ENCODE measurements at regions not wholly inside any gene's neighbourhood (a gene's known extent, or its start where the extent isn't known, plus 50 kb on each side); places are given as distances from the start of the nearest gene placed in this dataset.

- CTCF ChIA-PET = interaction anchor here (0.9 to 3.3 kb wide), 3 partner anchors 9 to 199 kb away, joined by 3 to 15 read pairs (median 3); no protein-coding TSS in a partner anchor
- POLR2A ChIA-PET = interaction anchor here (0.7 kb wide), 1 partner anchor 91 kb away, joined by 5 read pairs; no protein-coding TSS in a partner anchor
These were observed 75.8 kb downstream of the CCDC34 start for GRCh38 chr11:27287205-27287604.

GRCh38 chr11:27285761-27286160 lies 77.3 kb downstream of the CCDC34 start:
- CTCF ChIA-PET = interaction anchor here (0.5 to 3.3 kb wide), 3 partner anchors 11 to 74 kb away, joined by 3 to 15 read pairs (median 4); no protein-coding TSS in a partner anchor
- no peaks in the 10 kb centered on the region for H3K4me1 ChIP-seq (ENCODE audit: control insufficient read depth, insufficient read depth, low read length)
- POLR2A ChIA-PET = no interaction called here
- H3K9me3 ChIP-seq (ENCODE audit: control insufficient read depth, insufficient read depth, low read depth, low read length) = no peaks in the 10 kb centered on the region
- H3K4me3 ChIP-seq (ENCODE audit: low read depth, low read length) = no peak overlapping the region
- no peak overlapping the region for H3K27ac ChIP-seq (ENCODE audit: extremely low read depth, low read depth, low read length)
- no peaks in the 10 kb centered on the region for H3K36me3 ChIP-seq (ENCODE audit: control insufficient read depth in 2 of 2, insufficient read depth in 1 of 2, low read length in 2 of 2)
- no peak for TF ChIP-seq ZBTB49 (tag by site-specific recombination; IDR thresholded peaks at IDR 0.05; ENCODE audit: low read depth)
- TF ChIP-seq REPIN1 (tag by site-specific recombination; IDR thresholded peaks at IDR 0.05; ENCODE audit: low read depth) = no peak
- TF ChIP-seq, protein P1, sequence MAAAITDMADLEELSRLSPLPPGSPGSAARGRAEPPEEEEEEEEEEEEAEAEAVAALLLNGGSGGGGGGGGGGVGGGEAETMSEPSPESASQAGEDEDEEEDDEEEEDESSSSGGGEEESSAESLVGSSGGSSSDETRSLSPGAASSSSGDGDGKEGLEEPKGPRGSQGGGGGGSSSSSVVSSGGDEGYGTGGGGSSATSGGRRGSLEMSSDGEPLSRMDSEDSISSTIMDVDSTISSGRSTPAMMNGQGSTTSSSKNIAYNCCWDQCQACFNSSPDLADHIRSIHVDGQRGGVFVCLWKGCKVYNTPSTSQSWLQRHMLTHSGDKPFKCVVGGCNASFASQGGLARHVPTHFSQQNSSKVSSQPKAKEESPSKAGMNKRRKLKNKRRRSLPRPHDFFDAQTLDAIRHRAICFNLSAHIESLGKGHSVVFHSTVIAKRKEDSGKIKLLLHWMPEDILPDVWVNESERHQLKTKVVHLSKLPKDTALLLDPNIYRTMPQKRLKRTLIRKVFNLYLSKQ (tag by site-specific recombination; IDR thresholded peaks at IDR 0.05; ENCODE audit: borderline replicate concordance) = no peak
- TF ChIP-seq ZNF768 (tag by site-specific recombination; IDR thresholded peaks at IDR 0.05) = no peak
- TF ChIP-seq ZNF707 (tag by site-specific recombination; IDR thresholded peaks at IDR 0.05) = no peak
- TF ChIP-seq KLF8 (tag by site-specific recombination; IDR thresholded peaks at IDR 0.05) = no peak
- no peak for TF ChIP-seq ZNF623 (tag by site-specific recombination; IDR thresholded peaks at IDR 0.05)
- no peak for TF ChIP-seq ZNF561 (tag by site-specific recombination; IDR thresholded peaks at IDR 0.05; ENCODE audit: borderline replicate concordance)
- no peak for TF ChIP-seq ZNF350 (tag by site-specific recombination; IDR thresholded peaks at IDR 0.05)
- TF ChIP-seq PATZ1 (tag by site-specific recombination; IDR thresholded peaks at IDR 0.05) = no peak
- TF ChIP-seq ZNF645 (tag by site-specific recombination; IDR thresholded peaks at IDR 0.05) = no peak
- TF ChIP-seq YY2 (tag by site-specific recombination; IDR thresholded peaks at IDR 0.05) = no peak
- TF ChIP-seq, protein P2, sequence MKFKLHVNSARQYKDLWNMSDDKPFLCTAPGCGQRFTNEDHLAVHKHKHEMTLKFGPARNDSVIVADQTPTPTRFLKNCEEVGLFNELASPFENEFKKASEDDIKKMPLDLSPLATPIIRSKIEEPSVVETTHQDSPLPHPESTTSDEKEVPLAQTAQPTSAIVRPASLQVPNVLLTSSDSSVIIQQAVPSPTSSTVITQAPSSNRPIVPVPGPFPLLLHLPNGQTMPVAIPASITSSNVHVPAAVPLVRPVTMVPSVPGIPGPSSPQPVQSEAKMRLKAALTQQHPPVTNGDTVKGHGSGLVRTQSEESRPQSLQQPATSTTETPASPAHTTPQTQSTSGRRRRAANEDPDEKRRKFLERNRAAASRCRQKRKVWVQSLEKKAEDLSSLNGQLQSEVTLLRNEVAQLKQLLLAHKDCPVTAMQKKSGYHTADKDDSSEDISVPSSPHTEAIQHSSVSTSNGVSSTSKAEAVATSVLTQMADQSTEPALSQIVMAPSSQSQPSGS (tag by site-specific recombination; IDR thresholded peaks at IDR 0.05; ENCODE audit: low read depth) = no peak
- no peak for TF ChIP-seq ELK4 (IDR thresholded peaks at IDR 0.05; ENCODE audit: borderline replicate concordance, low read depth, low read length)
- no peak for TF ChIP-seq ZIC2 (tag by site-specific recombination; IDR thresholded peaks at IDR 0.05)
- TF ChIP-seq, protein P3, sequence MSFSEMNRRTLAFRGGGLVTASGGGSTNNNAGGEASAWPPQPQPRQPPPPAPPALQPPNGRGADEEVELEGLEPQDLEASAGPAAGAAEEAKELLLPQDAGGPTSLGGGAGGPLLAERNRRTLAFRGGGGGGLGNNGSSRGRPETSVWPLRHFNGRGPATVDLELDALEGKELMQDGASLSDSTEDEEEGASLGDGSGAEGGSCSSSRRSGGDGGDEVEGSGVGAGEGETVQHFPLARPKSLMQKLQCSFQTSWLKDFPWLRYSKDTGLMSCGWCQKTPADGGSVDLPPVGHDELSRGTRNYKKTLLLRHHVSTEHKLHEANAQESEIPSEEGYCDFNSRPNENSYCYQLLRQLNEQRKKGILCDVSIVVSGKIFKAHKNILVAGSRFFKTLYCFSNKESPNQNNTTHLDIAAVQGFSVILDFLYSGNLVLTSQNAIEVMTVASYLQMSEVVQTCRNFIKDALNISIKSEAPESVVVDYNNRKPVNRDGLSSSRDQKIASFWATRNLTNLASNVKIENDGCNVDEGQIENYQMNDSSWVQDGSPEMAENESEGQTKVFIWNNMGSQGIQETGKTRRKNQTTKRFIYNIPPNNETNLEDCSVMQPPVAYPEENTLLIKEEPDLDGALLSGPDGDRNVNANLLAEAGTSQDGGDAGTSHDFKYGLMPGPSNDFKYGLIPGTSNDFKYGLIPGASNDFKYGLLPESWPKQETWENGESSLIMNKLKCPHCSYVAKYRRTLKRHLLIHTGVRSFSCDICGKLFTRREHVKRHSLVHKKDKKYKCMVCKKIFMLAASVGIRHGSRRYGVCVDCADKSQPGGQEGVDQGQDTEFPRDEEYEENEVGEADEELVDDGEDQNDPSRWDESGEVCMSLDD (tag by site-specific recombination; IDR thresholded peaks at IDR 0.05) = no peak
- TF ChIP-seq EGR2 (tag by site-specific recombination; IDR thresholded peaks at IDR 0.05; ENCODE audit: low read depth) = no peak

More at GRCh38 chr11:27287205-27287604, 75.8 kb downstream of the CCDC34 start:
- no peaks in the 10 kb centered on the region for H3K9me3 ChIP-seq (ENCODE audit: control insufficient read depth, insufficient read depth, low read depth, low read length)
- H3K36me3 ChIP-seq (ENCODE audit: control insufficient read depth in 2 of 2, insufficient read depth in 1 of 2, low read length in 2 of 2) = no peaks in the 10 kb centered on the region
- H3K4me1 ChIP-seq (ENCODE audit: control insufficient read depth, insufficient read depth, low read length) = no peaks in the 10 kb centered on the region
- H3K4me3 ChIP-seq (ENCODE audit: low read depth, low read length) = no peak overlapping the region
- TF ChIP-seq PRDM6 (tag by site-specific recombination; IDR thresholded peaks at IDR 0.05) = no peak
- no peak overlapping the region for H3K27ac ChIP-seq (ENCODE audit: extremely low read depth, low read depth, low read length)
